GM23248 (cell line): ENCODE measurements at regions not wholly inside any gene's neighbourhood (a gene's known extent, or its start where the extent isn't known, plus 50 kb on each side); places are given as distances from the start of the nearest gene placed in this dataset.

Source experiments
- EZH2 ChIP-seq: fragments of 200-600 bp; sonication (generic); IDR thresholded peaks from 2 replicates; pipeline ENCODE4 v1.6.1; 2018; ENCODE audit warnings: antibody characterized with exemption, mild to moderate bottlenecking; ENCODE audit not compliant: insufficient read depth, poor library complexity, severe bottlenecking
- EZH2phosphoT487 ChIP-seq: fragments of 200-600 bp; sonication (generic); IDR thresholded peaks from 2 replicates; pipeline ENCODE4 v1.6.1; 2018; ENCODE audit warnings: antibody characterized with exemption, moderate library complexity, mild to moderate bottlenecking, low read depth; ENCODE audit not compliant: insufficient read depth

- TF ChIP-seq EZH2: no peak
- TF ChIP-seq EZH2phosphoT487: no peak
Observed at GRCh38 chr4:14559646-14560045, 442.6 kb upstream of the CPEB2 start.
